ENCODE measurements at regions not wholly inside any gene's neighbourhood (a gene's known extent, or its start where the extent isn't known, plus 50 kb on each side); places are given as distances from the start of the nearest gene placed in this dataset.
A peak's percentile ranks its signal among the peaks of the same experiment; 100 is the strongest.

DNA sequence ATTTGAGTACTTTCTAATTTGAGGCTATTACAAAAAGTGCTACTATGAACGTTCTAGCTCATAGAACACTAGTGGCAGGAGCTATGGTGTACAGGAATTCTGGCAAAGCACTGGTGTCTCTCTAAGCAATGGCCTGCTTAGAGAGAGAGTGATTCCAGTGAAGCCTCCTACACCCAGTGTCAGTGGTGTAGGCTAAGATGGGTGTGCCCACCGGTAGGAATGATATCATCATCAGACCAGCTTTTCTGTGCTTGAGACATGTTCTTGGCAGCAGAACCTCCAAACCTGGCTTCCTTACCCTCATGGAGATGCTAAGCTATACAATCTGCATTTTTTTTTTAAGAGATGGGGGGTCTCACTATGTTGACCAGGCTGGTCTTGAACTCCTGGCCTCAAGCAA is 370.3 kb downstream of the SOX9 start:
- POLR2A ChIA-PET, result no interaction called here
- CTCF ChIA-PET, result interaction anchor here (1.1 to 1.3 kb wide), 3 partner anchors 9 to 49 kb away, joined by 3 read pairs; no protein-coding TSS in a partner anchor
- TF ChIP-seq NR3C1 (IDR thresholded peaks at IDR 0.05) (no peak), RCOR1 (IDR thresholded peaks at IDR 0.05; ENCODE audit: low read depth, low read length) (no peak), JUNB (IDR thresholded peaks at IDR 0.05) (no peak), HEYL (CRISPR knock-in tag; IDR thresholded peaks at IDR 0.05) (no peak), MYC (IDR thresholded peaks at IDR 0.05; ENCODE audit: borderline replicate concordance, low read length) (no peak), FOSL2 (IDR thresholded peaks at IDR 0.05) (no peak), FOSL2 (CRISPR knock-in tag; IDR thresholded peaks at IDR 0.05) (no peak), GATA3 (IDR thresholded peaks at IDR 0.05; ENCODE audit: borderline replicate concordance) (no peak), EHMT2 (IDR thresholded peaks at IDR 0.05; ENCODE audit: low read depth) (no peak), POLR2A (IDR thresholded peaks at IDR 0.05; ENCODE audit: low read length) (no peak), SREBF2 (IDR thresholded peaks at IDR 0.05) (no peak), CBX8 (IDR thresholded peaks at IDR 0.05) (no peak), FOXS1 (CRISPR knock-in tag; IDR thresholded peaks at IDR 0.05) (no peak), HDAC2 (IDR thresholded peaks at IDR 0.05) (no peak), RARB (CRISPR knock-in tag; IDR thresholded peaks at IDR 0.05) (no peak), MAFK (IDR thresholded peaks at IDR 0.05; ENCODE audit: partially characterized antibody) (no peak), CBX2 (IDR thresholded peaks at IDR 0.05; ENCODE audit: borderline replicate concordance, low read depth) (no peak), HOXB13 (CRISPR knock-in tag; IDR thresholded peaks at IDR 0.05; ENCODE audit: low read depth) (no peak)
- TF ChIP-seq, protein P1, sequence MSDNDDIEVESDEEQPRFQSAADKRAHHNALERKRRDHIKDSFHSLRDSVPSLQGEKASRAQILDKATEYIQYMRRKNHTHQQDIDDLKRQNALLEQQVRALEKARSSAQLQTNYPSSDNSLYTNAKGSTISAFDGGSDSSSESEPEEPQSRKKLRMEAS (IDR thresholded peaks at IDR 0.05), result no peak
- TF ChIP-seq, protein P2, sequence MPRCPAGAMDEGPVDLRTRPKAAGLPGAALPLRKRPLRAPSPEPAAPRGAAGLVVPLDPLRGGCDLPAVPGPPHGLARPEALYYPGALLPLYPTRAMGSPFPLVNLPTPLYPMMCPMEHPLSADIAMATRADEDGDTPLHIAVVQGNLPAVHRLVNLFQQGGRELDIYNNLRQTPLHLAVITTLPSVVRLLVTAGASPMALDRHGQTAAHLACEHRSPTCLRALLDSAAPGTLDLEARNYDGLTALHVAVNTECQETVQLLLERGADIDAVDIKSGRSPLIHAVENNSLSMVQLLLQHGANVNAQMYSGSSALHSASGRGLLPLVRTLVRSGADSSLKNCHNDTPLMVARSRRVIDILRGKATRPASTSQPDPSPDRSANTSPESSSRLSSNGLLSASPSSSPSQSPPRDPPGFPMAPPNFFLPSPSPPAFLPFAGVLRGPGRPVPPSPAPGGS (IDR thresholded peaks at IDR 0.05), result no peak
- TF ChIP-seq, protein P3, sequence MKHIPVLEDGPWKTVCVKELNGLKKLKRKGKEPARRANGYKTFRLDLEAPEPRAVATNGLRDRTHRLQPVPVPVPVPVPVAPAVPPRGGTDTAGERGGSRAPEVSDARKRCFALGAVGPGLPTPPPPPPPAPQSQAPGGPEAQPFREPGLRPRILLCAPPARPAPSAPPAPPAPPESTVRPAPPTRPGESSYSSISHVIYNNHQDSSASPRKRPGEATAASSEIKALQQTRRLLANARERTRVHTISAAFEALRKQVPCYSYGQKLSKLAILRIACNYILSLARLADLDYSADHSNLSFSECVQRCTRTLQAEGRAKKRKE (CRISPR knock-in tag; IDR thresholded peaks at IDR 0.05; ENCODE audit: low read depth), result no peak
- ATAC-seq (no peak), FAIRE-seq (no peak), DNase-seq (ENCODE audit: low read depth in 1 of 2, low spot score in 1 of 2) (no peak)
- H3K9me3 ChIP-seq, result peaks cover 12% of the 10 kb centered on the region
- H3K4me1 ChIP-seq, result peaks cover 48% of the 10 kb centered on the region
- no peak overlapping the region for H3K4me3 ChIP-seq
- 83% methylated on average over 2 of the region's 2 CpGs for WGBS (ENCODE audit: missing lambda C conversion rate)
- H3K27ac ChIP-seq, result no peak overlapping the region
- no peak overlapping the region for H3K4me2 ChIP-seq

DNA sequence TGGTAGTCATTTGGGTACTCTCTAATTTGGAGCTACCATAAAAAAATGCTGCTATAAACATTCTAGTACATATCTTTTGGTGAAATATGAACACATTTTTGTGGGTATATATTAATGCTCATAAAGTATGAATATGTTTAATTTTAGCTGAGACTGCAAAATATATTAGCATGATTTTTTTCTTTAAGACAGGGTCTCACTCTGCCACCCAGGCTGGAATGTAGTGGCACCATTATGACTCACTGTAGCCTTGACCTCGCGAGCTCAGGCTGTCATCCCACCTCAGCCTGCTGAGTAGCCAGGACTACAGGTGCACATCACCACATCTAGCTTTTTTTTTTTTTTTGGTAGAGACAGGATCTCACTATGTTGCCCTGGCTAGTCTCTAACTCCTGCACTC is 371.7 kb downstream of the SOX9 start:
- ATAC-seq (no peak), DNase-seq (ENCODE audit: low read depth in 1 of 2, low spot score in 1 of 2) (no peak), FAIRE-seq (no peak)
- TF ChIP-seq KDM5A (IDR thresholded peaks at IDR 0.05) (no peak), EP300 (IDR thresholded peaks at IDR 0.05) (no peak), MAFK (IDR thresholded peaks at IDR 0.05; ENCODE audit: partially characterized antibody) (peak; percentile 92), JUN (IDR thresholded peaks at IDR 0.05) (no peak), POLR2A (IDR thresholded peaks at IDR 0.05; ENCODE audit: low read length) (no peak)
- TF ChIP-seq, protein P1 (IDR thresholded peaks at IDR 0.05), result no peak
- Histone ChIP-seq H3K4me1 (peaks cover 34% of the 10 kb centered on the region), H3K9me3 (peaks cover 12% of the 10 kb centered on the region), H3K4me2 (no peak overlapping the region), H3K4me3 (no peak overlapping the region), H3K27ac (no peak overlapping the region)
- CTCF ChIA-PET, result interaction anchor here (0.6 to 1.4 kb wide), 3 partner anchors 11 to 31 kb away, joined by 3 read pairs; no protein-coding TSS in a partner anchor
- POLR2A ChIA-PET, result no interaction called here
- 93% methylated on average over 2 of the region's 2 CpGs for WGBS (ENCODE audit: missing lambda C conversion rate)

DNA sequence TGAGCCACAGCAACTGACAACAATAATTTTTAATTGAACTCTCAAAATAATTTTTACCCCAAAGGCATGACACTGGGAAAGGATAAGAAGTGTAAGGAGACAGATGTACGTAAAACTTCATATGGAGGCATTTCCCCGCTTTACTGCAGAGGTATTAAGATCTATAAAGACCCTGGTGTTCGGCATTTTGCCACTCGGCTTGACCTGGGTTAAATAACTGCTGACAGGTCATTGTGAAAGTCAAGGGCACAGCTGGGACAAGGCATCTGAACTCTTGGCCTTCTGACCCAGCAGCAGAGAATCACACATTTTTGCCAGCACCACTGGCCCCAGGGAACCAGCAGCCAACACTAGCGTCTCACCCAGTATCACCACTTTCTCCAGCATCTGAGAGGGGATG is 372.1 kb downstream of the SOX9 start:
- H3K9me3 ChIP-seq, result peaks cover 12% of the 10 kb centered on the region
- ATAC-seq, result no peak
- WGBS (ENCODE audit: missing lambda C conversion rate), result 95% methylated on average over 5 of the region's 5 CpGs
- POLR2A ChIA-PET, result no interaction called here
- peak overlapping the region in 1 of 2 experiments; percentile 23; a peak in 1 of 6 replicates for H3K27ac ChIP-seq
- TF ChIP-seq, protein P4, sequence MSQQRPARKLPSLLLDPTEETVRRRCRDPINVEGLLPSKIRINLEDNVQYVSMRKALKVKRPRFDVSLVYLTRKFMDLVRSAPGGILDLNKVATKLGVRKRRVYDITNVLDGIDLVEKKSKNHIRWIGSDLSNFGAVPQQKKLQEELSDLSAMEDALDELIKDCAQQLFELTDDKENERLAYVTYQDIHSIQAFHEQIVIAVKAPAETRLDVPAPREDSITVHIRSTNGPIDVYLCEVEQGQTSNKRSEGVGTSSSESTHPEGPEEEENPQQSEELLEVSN (IDR thresholded peaks at IDR 0.05; ENCODE audit: borderline replicate concordance, low read depth), result no peak
- TF ChIP-seq ZFP36 (IDR thresholded peaks at IDR 0.05; ENCODE audit: borderline replicate concordance, partially characterized antibody) (no peak), NFE2L2 (conservative IDR thresholded peaks at IDR 0.05; ENCODE audit: low read length) (no peak), EHF (CRISPR knock-in tag; IDR thresholded peaks at IDR 0.05) (no peak), NPAS2 (CRISPR knock-in tag; IDR thresholded peaks at IDR 0.05; ENCODE audit: borderline replicate concordance) (no peak), RAD21 (conservative IDR thresholded peaks at IDR 0.05 in 1 of 2, IDR thresholded peaks at IDR 0.05 in 1 of 2) (no peak), JUN (IDR thresholded peaks at IDR 0.05) (no peak), EP300 (IDR thresholded peaks at IDR 0.05) (no peak)
- TF ChIP-seq, protein P5, sequence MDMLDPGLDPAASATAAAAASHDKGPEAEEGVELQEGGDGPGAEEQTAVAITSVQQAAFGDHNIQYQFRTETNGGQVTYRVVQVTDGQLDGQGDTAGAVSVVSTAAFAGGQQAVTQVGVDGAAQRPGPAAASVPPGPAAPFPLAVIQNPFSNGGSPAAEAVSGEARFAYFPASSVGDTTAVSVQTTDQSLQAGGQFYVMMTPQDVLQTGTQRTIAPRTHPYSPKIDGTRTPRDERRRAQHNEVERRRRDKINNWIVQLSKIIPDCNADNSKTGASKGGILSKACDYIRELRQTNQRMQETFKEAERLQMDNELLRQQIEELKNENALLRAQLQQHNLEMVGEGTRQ (IDR thresholded peaks at IDR 0.05), result no peak
- TF ChIP-seq, protein P6, sequence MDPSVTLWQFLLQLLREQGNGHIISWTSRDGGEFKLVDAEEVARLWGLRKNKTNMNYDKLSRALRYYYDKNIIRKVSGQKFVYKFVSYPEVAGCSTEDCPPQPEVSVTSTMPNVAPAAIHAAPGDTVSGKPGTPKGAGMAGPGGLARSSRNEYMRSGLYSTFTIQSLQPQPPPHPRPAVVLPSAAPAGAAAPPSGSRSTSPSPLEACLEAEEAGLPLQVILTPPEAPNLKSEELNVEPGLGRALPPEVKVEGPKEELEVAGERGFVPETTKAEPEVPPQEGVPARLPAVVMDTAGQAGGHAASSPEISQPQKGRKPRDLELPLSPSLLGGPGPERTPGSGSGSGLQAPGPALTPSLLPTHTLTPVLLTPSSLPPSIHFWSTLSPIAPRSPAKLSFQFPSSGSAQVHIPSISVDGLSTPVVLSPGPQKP (IDR thresholded peaks at IDR 0.05; ENCODE audit: low read depth, low read length), result no peak
- TF ChIP-seq, protein P1 (IDR thresholded peaks at IDR 0.05), result no peak
- no peak for DNase-seq (ENCODE audit: low read depth in 1 of 2, low spot score in 1 of 2)
- CTCF ChIA-PET, result interaction anchor here (0.6 to 1.4 kb wide), 2 partner anchors 11 to 30 kb away, joined by 3 read pairs; no protein-coding TSS in a partner anchor
- no peak overlapping the region for H3K4me3 ChIP-seq
- H3K4me2 ChIP-seq, result no peak overlapping the region
- peaks cover 29% of the 10 kb centered on the region for H3K4me1 ChIP-seq
- FAIRE-seq, result no peak
